ENCODE measurements at regions not wholly inside any gene's neighbourhood (a gene's known extent, or its start where the extent isn't known, plus 50 kb on each side); places are given as distances from the start of the nearest gene placed in this dataset.

DNA sequence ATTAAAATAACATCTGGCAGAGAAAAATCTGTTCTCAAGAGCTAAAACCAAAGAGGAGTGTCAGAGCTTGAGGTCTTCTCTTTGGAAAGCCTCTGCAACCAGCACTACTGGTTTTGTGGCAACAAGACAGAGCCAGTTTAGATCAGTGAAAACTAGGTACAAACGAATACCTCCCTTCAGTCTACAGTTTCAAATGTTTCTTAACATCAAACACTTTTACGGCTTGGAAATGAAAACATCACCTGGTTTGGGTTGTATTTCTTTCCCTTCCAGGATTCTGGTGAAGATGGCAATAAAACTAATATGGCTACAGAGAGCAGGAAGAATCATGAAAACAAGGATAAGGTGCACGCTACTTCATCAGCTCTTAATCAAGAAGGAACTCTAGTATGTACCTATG lies 339.4 kb upstream of the ESRRG start:
- TF ChIP-seq, protein P1, sequence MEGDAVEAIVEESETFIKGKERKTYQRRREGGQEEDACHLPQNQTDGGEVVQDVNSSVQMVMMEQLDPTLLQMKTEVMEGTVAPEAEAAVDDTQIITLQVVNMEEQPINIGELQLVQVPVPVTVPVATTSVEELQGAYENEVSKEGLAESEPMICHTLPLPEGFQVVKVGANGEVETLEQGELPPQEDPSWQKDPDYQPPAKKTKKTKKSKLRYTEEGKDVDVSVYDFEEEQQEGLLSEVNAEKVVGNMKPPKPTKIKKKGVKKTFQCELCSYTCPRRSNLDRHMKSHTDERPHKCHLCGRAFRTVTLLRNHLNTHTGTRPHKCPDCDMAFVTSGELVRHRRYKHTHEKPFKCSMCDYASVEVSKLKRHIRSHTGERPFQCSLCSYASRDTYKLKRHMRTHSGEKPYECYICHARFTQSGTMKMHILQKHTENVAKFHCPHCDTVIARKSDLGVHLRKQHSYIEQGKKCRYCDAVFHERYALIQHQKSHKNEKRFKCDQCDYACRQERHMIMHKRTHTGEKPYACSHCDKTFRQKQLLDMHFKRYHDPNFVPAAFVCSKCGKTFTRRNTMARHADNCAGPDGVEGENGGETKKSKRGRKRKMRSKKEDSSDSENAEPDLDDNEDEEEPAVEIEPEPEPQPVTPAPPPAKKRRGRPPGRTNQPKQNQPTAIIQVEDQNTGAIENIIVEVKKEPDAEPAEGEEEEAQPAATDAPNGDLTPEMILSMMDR (IDR thresholded peaks at IDR 0.05; ENCODE audit: low read length, missing control alignments): no peak
- DNase-seq (ENCODE audit: low read depth): no peak
- no peak overlapping the region for H3K4me3 ChIP-seq (replicated peaks; ENCODE audit: low read depth, low read length)

DNA sequence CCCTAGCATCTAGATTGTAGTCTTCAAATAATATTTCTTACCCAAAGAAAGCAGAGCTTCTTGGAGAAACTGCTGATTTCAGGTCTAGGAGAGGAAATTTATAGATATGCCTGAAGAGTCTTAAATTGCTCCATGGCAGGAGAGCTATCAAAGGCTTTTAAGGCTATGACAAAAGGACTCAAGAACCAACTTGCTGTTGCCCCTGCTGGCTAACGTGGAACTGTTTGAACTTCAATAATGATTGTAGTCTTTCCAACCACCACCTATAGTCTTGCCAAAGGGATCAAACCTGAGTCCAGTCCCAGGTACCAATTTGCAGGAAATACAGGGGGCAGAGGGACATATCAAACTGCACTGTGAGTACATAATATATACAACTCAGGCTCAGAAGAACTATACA lies 336.2 kb upstream of the ESRRG start:
- no peak overlapping the region for H3K4me3 ChIP-seq (replicated peaks; ENCODE audit: low read depth, low read length)
- DNase-seq (ENCODE audit: low read depth): no peak
- TF ChIP-seq, protein P1 (IDR thresholded peaks at IDR 0.05; ENCODE audit: low read length, missing control alignments): no peak

DNA sequence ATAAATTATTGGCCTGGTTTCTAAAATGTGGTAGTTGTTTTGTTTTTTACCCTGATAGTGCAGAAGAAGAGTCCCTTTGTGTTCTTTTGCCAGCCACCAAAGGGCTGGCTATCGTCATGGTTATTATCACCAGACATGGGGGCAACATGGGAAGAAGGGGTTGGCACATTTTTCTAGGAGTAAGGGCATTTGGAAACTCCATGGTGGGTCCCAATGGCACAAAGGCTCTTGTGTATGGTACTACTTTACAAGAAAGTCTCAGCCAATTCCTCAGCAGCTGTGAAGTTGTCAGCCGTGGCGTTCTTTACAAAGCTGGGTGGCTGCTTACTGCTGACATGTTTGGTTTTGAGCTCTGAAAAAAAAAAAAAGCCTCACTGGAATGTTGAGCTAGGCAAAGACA lies 330.4 kb upstream of the ESRRG start:
- no peak for DNase-seq (ENCODE audit: low read depth)
- no peak overlapping the region for H3K4me3 ChIP-seq (replicated peaks; ENCODE audit: low read depth, low read length)
- TF ChIP-seq, protein P1 (IDR thresholded peaks at IDR 0.05; ENCODE audit: low read length, missing control alignments): no peak

DNA sequence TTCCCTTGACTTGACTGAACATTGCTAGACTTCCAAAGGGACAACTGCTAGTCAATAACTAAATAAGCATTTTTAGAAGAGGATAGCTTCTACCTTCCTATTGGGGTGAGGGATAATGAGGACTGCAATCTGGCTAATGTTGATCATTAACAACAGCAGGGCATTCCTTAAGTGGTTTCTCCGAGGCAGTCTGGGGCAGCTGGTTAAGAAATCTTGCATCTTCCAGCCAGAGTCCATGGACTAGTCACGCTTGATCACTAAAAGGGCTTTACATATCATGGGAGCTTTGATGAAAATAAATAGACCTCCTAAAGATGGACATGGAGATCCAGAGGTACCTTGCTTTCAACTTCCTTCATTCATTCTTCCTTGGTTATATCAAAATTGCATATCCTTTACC lies 329.4 kb upstream of the ESRRG start:
- no peak overlapping the region for H3K4me3 ChIP-seq (replicated peaks; ENCODE audit: low read depth, low read length)
- DNase-seq (ENCODE audit: low read depth): no peak
- TF ChIP-seq, protein P1 (IDR thresholded peaks at IDR 0.05; ENCODE audit: low read length, missing control alignments): no peak

DNA sequence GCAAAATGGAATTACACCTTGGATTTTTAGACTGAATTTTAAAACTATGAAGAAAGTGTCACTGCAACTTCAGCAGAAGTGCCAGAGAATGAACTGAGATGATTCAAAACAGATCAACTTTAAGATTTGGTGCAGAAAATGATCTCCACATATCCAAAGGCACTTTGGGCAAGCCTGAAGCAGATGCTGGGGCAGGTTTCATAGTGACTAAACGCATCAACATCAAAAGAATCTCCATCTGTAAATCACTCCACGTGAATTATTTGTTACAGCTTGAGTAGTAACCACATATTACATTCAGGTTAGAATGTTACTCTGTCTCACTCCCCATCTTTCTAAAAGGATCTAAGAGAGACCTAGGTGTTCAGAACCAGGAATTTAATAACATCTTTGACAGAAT lies 329.0 kb upstream of the ESRRG start:
- no peak for DNase-seq (ENCODE audit: low read depth)
- TF ChIP-seq, protein P1 (IDR thresholded peaks at IDR 0.05; ENCODE audit: low read length, missing control alignments): no peak
- H3K4me3 ChIP-seq (replicated peaks; ENCODE audit: low read depth, low read length): no peak overlapping the region

DNA sequence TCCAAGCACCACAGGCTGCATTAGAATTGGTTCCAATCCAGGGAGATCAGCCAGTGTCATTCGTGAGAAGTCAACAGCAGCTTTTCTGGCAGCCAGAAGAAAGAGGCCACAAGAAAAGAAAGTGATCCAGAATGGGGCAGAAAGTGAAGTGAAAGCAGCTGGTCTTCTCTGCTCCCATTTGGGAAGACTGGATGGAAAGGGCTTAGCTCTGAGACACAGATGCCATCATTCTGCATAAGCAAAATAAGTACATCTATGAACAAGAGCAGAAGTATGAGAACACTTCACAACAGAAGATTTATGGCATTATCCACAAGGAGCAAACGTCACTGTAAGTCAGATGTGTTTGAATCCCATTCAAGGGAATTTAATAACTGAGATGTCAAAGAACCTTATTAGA lies 326.5 kb upstream of the ESRRG start:
- TF ChIP-seq, protein P1 (IDR thresholded peaks at IDR 0.05; ENCODE audit: low read length, missing control alignments): no peak
- no peak for DNase-seq (ENCODE audit: low read depth)
- H3K4me3 ChIP-seq (replicated peaks; ENCODE audit: low read depth, low read length): no peak overlapping the region

DNA sequence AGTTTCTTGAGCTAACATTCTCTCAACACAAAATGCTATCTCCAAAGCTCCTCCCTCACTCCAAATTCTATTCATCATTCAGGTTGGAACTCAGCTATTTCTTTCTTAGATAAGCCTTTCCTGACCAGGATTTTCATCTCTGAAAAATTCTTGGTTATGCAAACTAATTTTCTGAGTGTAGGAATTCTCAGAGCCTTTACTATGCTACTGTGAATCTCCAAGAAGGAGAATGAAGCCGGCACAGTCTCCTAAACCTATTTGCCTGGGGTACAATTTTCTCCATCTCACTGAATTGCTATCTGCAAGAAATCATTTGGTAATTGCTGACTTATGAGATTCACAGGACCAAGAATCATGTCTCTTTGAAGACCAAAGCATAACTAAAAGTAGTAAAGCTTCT lies 325.9 kb upstream of the ESRRG start:
- no peak for DNase-seq (ENCODE audit: low read depth)

More for the DNA sequence above, 325.9 kb upstream of the ESRRG start:
- TF ChIP-seq, protein P1 (IDR thresholded peaks at IDR 0.05; ENCODE audit: low read length, missing control alignments): no peak
- H3K4me3 ChIP-seq (replicated peaks; ENCODE audit: low read depth, low read length): no peak overlapping the region

Measured in fibroblast of pulmonary artery (primary cell).